Endothelial cell of umbilical vein (primary cell): ENCODE measurements at regions not wholly inside any gene's neighbourhood (a gene's known extent, or its start where the extent isn't known, plus 50 kb on each side); places are given as distances from the start of the nearest gene placed in this dataset.

Source experiments
- BruUV-seq: library from RNA; stranded (reverse); fragments of 400-500 nt; replicated peaks from 2 replicates; lab custom pipeline; 2021; lab: Mats Ljungman, UMichigan
- CTCF ChIA-PET: fragments of 300-600, 350-600 bp; sonication (Branson Sonifier 250); formaldehyde crosslinking; loops from one replicate; lab custom pipeline; 2021; ENCODE audit warnings: antibody characterized with exemption, inconsistent platforms; lab: Charles Lee
- POLR2A ChIA-PET: fragments of 300-600, 350-600 bp; sonication (Branson Sonifier 250); formaldehyde crosslinking; loops from one replicate; lab custom pipeline; 2021; ENCODE audit warnings: antibody characterized with exemption, inconsistent platforms; lab: Charles Lee
- DNase-seq: peaks from one replicate; pipeline ENCODE4 v3.0.0-alpha.2; 2011; ENCODE audit warnings: low read depth, low spot score
- FAIRE-seq: peaks from 2 replicates; lab custom pipeline; 2011; peaks lifted over from hg19 to GRCh38; lab: Jason Lieb, UNC
- H2AFZ ChIP-seq: 2 replicates; pipeline ENCODE4 v1.6.0; 2012; ENCODE audit warnings: low read depth, low read length, control low read depth, inconsistent platforms
- H3K27ac ChIP-seq: 2 replicates; pipeline ENCODE4 v1.5.1; 2011; ENCODE audit warnings: low read depth, mild to moderate bottlenecking, control low read depth, low read length, moderate library complexity; ENCODE audit not compliant: insufficient read depth
- H3K27me3 ChIP-seq, 2 experiments: 2 replicates each; pipeline versions ENCODE4 v1.6.0 to v1.6.1; 2011; ENCODE audit warnings: low read length in 2 of 2, mixed read lengths in 1 of 2; ENCODE audit not compliant: control insufficient read depth in 2 of 2, insufficient read depth in 2 of 2
- H3K36me3 ChIP-seq, 2 experiments: 2 replicates in 1 of 2; 3 replicates in 1 of 2; pipeline ENCODE4 v1.5.1; 2011; ENCODE audit warnings: low read length in 2 of 2, mild to moderate bottlenecking in 1 of 2, moderate library complexity in 1 of 2; ENCODE audit not compliant: control insufficient read depth in 2 of 2, insufficient read depth in 2 of 2; ENCODE audit errors: extremely low read depth in 1 of 2
- H3K4me1 ChIP-seq: 3 replicates; pipeline ENCODE4 v1.5.1; 2011; ENCODE audit warnings: mild to moderate bottlenecking, low read length; ENCODE audit not compliant: control insufficient read depth, insufficient read depth; ENCODE audit errors: extremely low read depth
- H3K4me2 ChIP-seq: 2 replicates; pipeline ENCODE4 v1.6.1; 2011; ENCODE audit warnings: low read length, control low read depth, mixed read lengths; ENCODE audit not compliant: insufficient read depth
- H3K4me3 ChIP-seq, 3 experiments: fragments of 200-600 bp in 1 of 3; sonication (generic), shearing (Covaris generic) in 1 of 3; replicated peaks in 1 of 3; 2 replicates each; pipeline ENCODE4 v1.5.1; 2011 to 2016; ENCODE audit warnings: control low read depth in 3 of 3, low read length in 3 of 3, mild to moderate bottlenecking in 2 of 3, inconsistent platforms in 1 of 3, low read depth in 1 of 3, moderate library complexity in 1 of 3; ENCODE audit not compliant: insufficient read depth in 1 of 3
- H3K79me2 ChIP-seq: 2 replicates; pipeline ENCODE4 v1.6.0; 2012; ENCODE audit warnings: low read length, inconsistent platforms; ENCODE audit not compliant: control insufficient read depth, insufficient read depth
- H3K9ac ChIP-seq: replicated peaks from 2 replicates; pipeline ENCODE3; 2011; ENCODE audit warnings: low read length, control low read depth; ENCODE audit not compliant: insufficient read depth; ENCODE audit errors: extremely low read depth
- H3K9me1 ChIP-seq: replicated peaks from 3 replicates; pipeline ENCODE4 v1.6.0; 2011; ENCODE audit warnings: mild to moderate bottlenecking, low read length; ENCODE audit not compliant: control insufficient read depth, insufficient read depth; ENCODE audit errors: extremely low read depth
- H3K9me3 ChIP-seq: replicated peaks from 2 replicates; pipeline ENCODE4 v1.5.1; 2012; ENCODE audit warnings: low read length, inconsistent platforms; ENCODE audit not compliant: control insufficient read depth, insufficient read depth
- H4K20me1 ChIP-seq: replicated peaks from 2 replicates; pipeline ENCODE3; 2011; ENCODE audit warnings: mild to moderate bottlenecking, low read length; ENCODE audit not compliant: control insufficient read depth, insufficient read depth; ENCODE audit errors: extremely low read depth
- EZH2 ChIP-seq: IDR thresholded peaks from 2 replicates; pipeline ENCODE4 v1.6.1; 2012; ENCODE audit warnings: borderline replicate concordance, low read depth, mild to moderate bottlenecking, moderate library complexity, low read length, inconsistent platforms; ENCODE audit not compliant: severe bottlenecking
- FOS ChIP-seq: IDR thresholded peaks from 2 replicates; pipeline ENCODE4 v1.6.1; 2011; ENCODE audit warnings: mild to moderate bottlenecking, low read length, moderate library complexity, borderline replicate concordance; ENCODE audit not compliant: insufficient read depth
- GATA2 ChIP-seq: IDR thresholded peaks from 2 replicates; pipeline ENCODE4 v1.7.0; 2011; ENCODE audit warnings: low read depth, mild to moderate bottlenecking, moderate library complexity, mixed read lengths, low read length; ENCODE audit not compliant: insufficient read length, insufficient read depth
- JUN ChIP-seq: IDR thresholded peaks from 2 replicates; pipeline ENCODE4 v1.6.1; 2011; ENCODE audit warnings: borderline replicate concordance, low read depth; ENCODE audit not compliant: insufficient read length, insufficient read depth
- MYC ChIP-seq: IDR thresholded peaks from one replicate; pipeline ENCODE4 v1.6.1; 2011; ENCODE audit warnings: mild to moderate bottlenecking, low read depth, low read length
- POLR2A ChIP-seq: IDR thresholded peaks from 2 replicates; pipeline ENCODE4 v1.6.1; 2012; ENCODE audit warnings: low read depth, mild to moderate bottlenecking, control low read depth, low read length
- POLR2AphosphoS5 ChIP-seq: IDR thresholded peaks from 2 replicates; pipeline ENCODE4 v1.6.1; 2012; ENCODE audit warnings: low read depth, mild to moderate bottlenecking, control low read depth, low read length, moderate library complexity; ENCODE audit not compliant: insufficient read depth
- dilution Hi-C: fragments of 300-500 bp; cut with MboI; formaldehyde crosslinking; loops from one replicate; pipeline ENCODE4 v1.15.0; 2019; ENCODE audit warnings: low sequenced_read_pairs; ENCODE audit not compliant: extremely low pct_ligation_motif_present
- intact Hi-C: fragments of 100-400 bp; cut with micrococcal nuclease; formaldehyde crosslinking; loops from one replicate; pipeline ENCODE4 v1.10.0; 2022
- TF ChIP-seq, protein P1 (sequence below): IDR thresholded peaks from 2 replicates; pipeline ENCODE4 v1.6.1; 2011; ENCODE audit not compliant: insufficient read depth, insufficient read length
- TF ChIP-seq, protein P2 (sequence below), 2 donors: IDR thresholded peaks; 1 replicate in 1 of 2; 2 replicates in 1 of 2; pipeline ENCODE4 v1.5.1; 2011; ENCODE audit warnings: low read length in 2 of 2, mild to moderate bottlenecking in 2 of 2, moderate library complexity in 2 of 2, control low read depth in 1 of 2, inconsistent platforms in 1 of 2, low read depth in 1 of 2; ENCODE audit not compliant: insufficient read depth in 1 of 2; ENCODE audit errors: extremely low read depth in 1 of 2

DNA sequence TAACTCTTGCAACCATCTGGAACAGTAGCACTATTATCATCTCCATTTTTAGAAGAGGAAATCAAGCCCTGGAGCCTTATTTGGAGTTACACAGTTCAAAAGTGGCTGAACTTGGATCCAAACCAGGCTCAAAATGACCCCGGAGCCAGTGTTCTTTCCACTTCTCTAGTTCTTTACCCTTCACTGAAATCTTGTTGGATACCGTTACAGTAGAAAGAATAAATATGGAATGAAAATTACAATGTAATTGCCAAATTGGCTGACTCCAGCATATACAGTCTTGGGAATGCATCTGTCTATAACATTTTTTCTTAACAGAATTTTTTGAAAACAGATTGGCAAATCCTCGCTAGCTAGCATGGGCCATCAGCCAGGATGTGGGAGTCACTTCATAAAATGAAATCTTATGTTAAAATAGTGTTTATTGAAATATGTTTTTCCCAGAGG is 261.4 kb downstream of the CTH start:
- Histone ChIP-seq H3K4me1 (no peaks in the 10 kb centered on the region), H3K27me3 (no peaks in the 10 kb centered on the region), H2AFZ (no peak overlapping the region), H3K4me3 (no peak overlapping the region), H3K9ac (no peak overlapping the region), H4K20me1 (no peaks in the 10 kb centered on the region), H3K9me1 (no peaks in the 10 kb centered on the region), H3K36me3 (no peaks in the 10 kb centered on the region), H3K4me2 (no peak overlapping the region), H3K27ac (no peak overlapping the region), H3K79me2 (no peaks in the 10 kb centered on the region), H3K9me3 (no peaks in the 10 kb centered on the region)
- BruUV-seq = no TSS peak
- DNase-seq (no peak), FAIRE-seq (no peak)
- intact Hi-C loops (no loop called here), dilution Hi-C loops (no loop called here)
- ChIA-PET POLR2A (no interaction called here), CTCF (interaction anchor here (3.4 kb wide), 1 partner anchor 13 kb away, joined by 10 read pairs; no protein-coding TSS in a partner anchor)
- TF ChIP-seq, protein P1, sequence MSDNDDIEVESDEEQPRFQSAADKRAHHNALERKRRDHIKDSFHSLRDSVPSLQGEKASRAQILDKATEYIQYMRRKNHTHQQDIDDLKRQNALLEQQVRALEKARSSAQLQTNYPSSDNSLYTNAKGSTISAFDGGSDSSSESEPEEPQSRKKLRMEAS = no peak
- TF ChIP-seq JUN = no peak
- TF ChIP-seq, protein P2, sequence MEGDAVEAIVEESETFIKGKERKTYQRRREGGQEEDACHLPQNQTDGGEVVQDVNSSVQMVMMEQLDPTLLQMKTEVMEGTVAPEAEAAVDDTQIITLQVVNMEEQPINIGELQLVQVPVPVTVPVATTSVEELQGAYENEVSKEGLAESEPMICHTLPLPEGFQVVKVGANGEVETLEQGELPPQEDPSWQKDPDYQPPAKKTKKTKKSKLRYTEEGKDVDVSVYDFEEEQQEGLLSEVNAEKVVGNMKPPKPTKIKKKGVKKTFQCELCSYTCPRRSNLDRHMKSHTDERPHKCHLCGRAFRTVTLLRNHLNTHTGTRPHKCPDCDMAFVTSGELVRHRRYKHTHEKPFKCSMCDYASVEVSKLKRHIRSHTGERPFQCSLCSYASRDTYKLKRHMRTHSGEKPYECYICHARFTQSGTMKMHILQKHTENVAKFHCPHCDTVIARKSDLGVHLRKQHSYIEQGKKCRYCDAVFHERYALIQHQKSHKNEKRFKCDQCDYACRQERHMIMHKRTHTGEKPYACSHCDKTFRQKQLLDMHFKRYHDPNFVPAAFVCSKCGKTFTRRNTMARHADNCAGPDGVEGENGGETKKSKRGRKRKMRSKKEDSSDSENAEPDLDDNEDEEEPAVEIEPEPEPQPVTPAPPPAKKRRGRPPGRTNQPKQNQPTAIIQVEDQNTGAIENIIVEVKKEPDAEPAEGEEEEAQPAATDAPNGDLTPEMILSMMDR (IDR thresholded peaks at IDR 0.05; ENCODE audit: extremely low read depth in 1 of 2, insufficient read depth in 1 of 2, low read depth in 1 of 2, low read length in 2 of 2) = no peak
- no peak for TF ChIP-seq POLR2AphosphoS5
- no peak for TF ChIP-seq FOS
- no peak for TF ChIP-seq GATA2
- no peak for TF ChIP-seq EZH2
- no peak for TF ChIP-seq POLR2A
- no peak for TF ChIP-seq MYC
